Sigmoid colon (tissue), 6 donors: ENCODE measurements at regions not wholly inside any gene's neighbourhood (a gene's known extent, or its start where the extent isn't known, plus 50 kb on each side); places are given as distances from the start of the nearest gene placed in this dataset.

Source experiments
- DNase-seq: peaks from one replicate; pipeline ENCODE4 v3.0.0-alpha.2; 2019
- H3K27ac ChIP-seq, 4 donors: fragments of 200-600 bp; sonication (generic); one replicate each; pipeline ENCODE4 v1.5.1; 2016 to 2019; ENCODE audit warnings: mild to moderate bottlenecking in 1 of 4
- H3K27me3 ChIP-seq, 3 donors: fragments of 200-600 bp; sonication (generic); one replicate each; pipeline ENCODE4 v1.5.1; 2019; ENCODE audit warnings: mild to moderate bottlenecking in 1 of 3
- H3K36me3 ChIP-seq, 4 donors: fragments of 200-600 bp; sonication (generic); one replicate each; pipeline ENCODE4 v1.5.1; 2016 to 2019
- H3K4me1 ChIP-seq, 4 donors: fragments of 200-600 bp; sonication (generic); one replicate each; pipeline ENCODE4 v1.5.1; 2017 to 2019
- H3K4me3 ChIP-seq, 4 donors: fragments of 200-600 bp; sonication (generic); one replicate each; pipeline ENCODE4 v1.5.1; 2017 to 2019; ENCODE audit warnings: mild to moderate bottlenecking in 2 of 4, moderate library complexity in 1 of 4
- H3K9me3 ChIP-seq, 4 donors: fragments of 200-600 bp in 3 of 4; sonication (generic) in 3 of 4; one replicate each; pipeline versions ENCODE4 v1.5.1 to v1.6.1; 2013 to 2019
- CTCF ChIP-seq, 4 experiments: fragments of 450-650 bp in 3 of 4; fragments of 200-600 bp in 1 of 4; IDR thresholded peaks; one replicate each; pipeline ENCODE4 v1.5.1; 2016 to 2019; ENCODE audit warnings: antibody characterized with exemption in 4 of 4, mild to moderate bottlenecking in 3 of 4, moderate library complexity in 2 of 4
- EP300 ChIP-seq, 4 donors: sonication (generic); formaldehyde crosslinking; IDR thresholded peaks; one replicate each; pipeline ENCODE4 v1.6.1; 2017; ENCODE audit warnings: antibody characterized with exemption in 4 of 4
- POLR2A ChIP-seq, 2 donors: fragments of 450-650 bp; IDR thresholded peaks; one replicate each; pipeline ENCODE4 v1.6.1; 2016; ENCODE audit warnings: antibody characterized with exemption in 2 of 2, mild to moderate bottlenecking in 2 of 2, moderate library complexity in 2 of 2
- POLR2AphosphoS5 ChIP-seq, 4 donors: sonication (generic); formaldehyde crosslinking; IDR thresholded peaks; one replicate each; pipeline ENCODE4 v1.6.1; 2017; ENCODE audit warnings: antibody characterized with exemption in 4 of 4
- WGBS, 2 donors: extraction: QIAGEN DNeasy Blood & Tissue Kit; methylation state at CpG; one replicate each; pipeline ENCODE4 v1.1.7; 2013; 5-methylcytosine and 5-hydroxymethylcytosine counted together
- intact Hi-C: fragments of 100-400 bp; cut with DNase I; formaldehyde crosslinking; loops from one replicate; pipeline ENCODE4 v1.15.1; 2023
- donor health status: healthy with polysubstance abuse.
- donor health status: healthy.

GRCh38 chr3:182392182-182392937, 400.9 kb upstream of the ATP11B start:
- no peak for TF ChIP-seq EP300 (IDR thresholded peaks at IDR 0.05)
- no peak for TF ChIP-seq POLR2AphosphoS5 (IDR thresholded peaks at IDR 0.05)
- no peak for TF ChIP-seq POLR2A (IDR thresholded peaks at IDR 0.05)
- no peak for TF ChIP-seq CTCF (IDR thresholded peaks at IDR 0.05)
- no peak overlapping the region for H3K27ac ChIP-seq

GRCh38 chr3:182393151-182393550, 400.2 kb upstream of the ATP11B start:
- H3K27ac ChIP-seq = no peak overlapping the region
- H3K4me1 ChIP-seq = no peaks in the 10 kb centered on the region
- H3K4me3 ChIP-seq = no peak overlapping the region
- TF ChIP-seq POLR2AphosphoS5 (IDR thresholded peaks at IDR 0.05) (no peak), CTCF (IDR thresholded peaks at IDR 0.05) (no peak), EP300 (IDR thresholded peaks at IDR 0.05) (no peak)
- H3K36me3 ChIP-seq = no peaks in the 10 kb centered on the region
- H3K9me3 ChIP-seq = no peaks in the 10 kb centered on the region
- DNase-seq = no peak
- no peaks in the 10 kb centered on the region for H3K27me3 ChIP-seq
- 14 to 49% methylated on average over 1 of the region's 1 CpG for WGBS, 2 donors
- intact Hi-C loops = no loop called here

More at GRCh38 chr3:182392182-182392937, 400.9 kb upstream of the ATP11B start:
- H3K4me3 ChIP-seq = no peak overlapping the region
- no peaks in the 10 kb centered on the region for H3K4me1 ChIP-seq
- 44 to 53% methylated on average over 4 of the region's 4 CpGs for WGBS, 2 donors
- H3K9me3 ChIP-seq = no peaks in the 10 kb centered on the region
- intact Hi-C loops = no loop called here
- no peaks in the 10 kb centered on the region for H3K27me3 ChIP-seq
- H3K36me3 ChIP-seq = no peaks in the 10 kb centered on the region
- no peak for DNase-seq

- Histone ChIP-seq H3K36me3 (no peaks in the 10 kb centered on the region), H3K9me3 (no peaks in the 10 kb centered on the region), H3K27me3 (no peaks in the 10 kb centered on the region), H3K4me1 (no peaks in the 10 kb centered on the region), H3K27ac (no peak overlapping the region), H3K4me3 (no peak overlapping the region)
- TF ChIP-seq CTCF (IDR thresholded peaks at IDR 0.05) (no peak), POLR2AphosphoS5 (IDR thresholded peaks at IDR 0.05) (no peak), POLR2A (IDR thresholded peaks at IDR 0.05) (no peak), EP300 (IDR thresholded peaks at IDR 0.05) (no peak)
- WGBS, 2 donors = 20 to 52% methylated on average over 5 of the region's 5 CpGs
- intact Hi-C loops = no loop called here
- DNase-seq = no peak
These were observed 399.4 kb upstream of the ATP11B start for GRCh38 chr3:182393830-182394367.

- TF ChIP-seq EP300 (IDR thresholded peaks at IDR 0.05) = no peak
- TF ChIP-seq POLR2AphosphoS5 (IDR thresholded peaks at IDR 0.05) = no peak
- no peak for TF ChIP-seq POLR2A (IDR thresholded peaks at IDR 0.05)
- TF ChIP-seq CTCF (IDR thresholded peaks at IDR 0.05) = no peak
- Histone ChIP-seq H3K9me3 (no peaks in the 10 kb centered on the region), H3K36me3 (no peaks in the 10 kb centered on the region), H3K27ac (no peak overlapping the region), H3K4me3 (no peak overlapping the region), H3K4me1 (no peaks in the 10 kb centered on the region), H3K27me3 (no peaks in the 10 kb centered on the region)
- no peak for DNase-seq
- WGBS, 2 donors = 80 to 94% methylated on average over 1 of the region's 1 CpG
- intact Hi-C loops = no loop called here
These were observed 396.1 kb upstream of the ATP11B start for GRCh38 chr3:182397164-182397563.
